Stimulated activated CD4-positive, alpha-beta T cell treated with anti-CD3 and anti-CD28 coated beads, Interleukin-2, amount 100 ng/mL, for 48 hours (primary cell): ENCODE measurements at regions not wholly inside any gene's neighbourhood (a gene's known extent, or its start where the extent isn't known, plus 50 kb on each side); places are given as distances from the start of the nearest gene placed in this dataset.
"Not testable (repeated sequence)": the region's sequence is repeated elsewhere in the genome, so short reads cannot be mapped to it uniquely, and the experiment has no call there.

Experiments used
- DNase-seq, 2 donors: peaks; one replicate each; pipeline ENCODE4 v3.0.0-alpha.2; 2020

GRCh38 chr3:194028434-194029004 is 107.4 kb upstream of the HES1 start:
- DNase-seq, result no peak

DNA sequence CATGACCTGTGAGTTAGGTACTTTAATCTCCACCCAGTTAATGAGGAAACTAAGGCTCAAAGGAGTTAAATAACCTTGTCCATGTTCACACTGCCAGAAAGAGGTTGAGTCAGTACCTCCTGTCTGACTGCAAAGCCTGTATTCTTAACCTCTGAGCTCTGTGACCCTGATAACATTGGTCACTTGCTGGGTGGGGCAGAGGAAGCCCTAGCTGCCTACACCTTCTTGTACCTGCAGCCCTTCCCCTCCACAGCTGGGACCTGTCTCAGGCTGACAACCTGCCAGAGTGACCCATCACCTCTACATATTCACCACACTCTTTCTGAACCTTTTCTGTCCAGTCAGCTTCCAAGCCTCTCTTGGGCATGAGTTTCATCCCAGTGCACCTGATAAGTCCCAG is 106.1 kb upstream of the HES1 start:
- DNase-seq, result no peak

- DNase-seq, result no peak
These were observed 105.6 kb upstream of the HES1 start for GRCh38 chr3:194030372-194030771.

- no peak for DNase-seq
These were observed 104.6 kb upstream of the HES1 start for GRCh38 chr3:194031349-194031748.

DNA sequence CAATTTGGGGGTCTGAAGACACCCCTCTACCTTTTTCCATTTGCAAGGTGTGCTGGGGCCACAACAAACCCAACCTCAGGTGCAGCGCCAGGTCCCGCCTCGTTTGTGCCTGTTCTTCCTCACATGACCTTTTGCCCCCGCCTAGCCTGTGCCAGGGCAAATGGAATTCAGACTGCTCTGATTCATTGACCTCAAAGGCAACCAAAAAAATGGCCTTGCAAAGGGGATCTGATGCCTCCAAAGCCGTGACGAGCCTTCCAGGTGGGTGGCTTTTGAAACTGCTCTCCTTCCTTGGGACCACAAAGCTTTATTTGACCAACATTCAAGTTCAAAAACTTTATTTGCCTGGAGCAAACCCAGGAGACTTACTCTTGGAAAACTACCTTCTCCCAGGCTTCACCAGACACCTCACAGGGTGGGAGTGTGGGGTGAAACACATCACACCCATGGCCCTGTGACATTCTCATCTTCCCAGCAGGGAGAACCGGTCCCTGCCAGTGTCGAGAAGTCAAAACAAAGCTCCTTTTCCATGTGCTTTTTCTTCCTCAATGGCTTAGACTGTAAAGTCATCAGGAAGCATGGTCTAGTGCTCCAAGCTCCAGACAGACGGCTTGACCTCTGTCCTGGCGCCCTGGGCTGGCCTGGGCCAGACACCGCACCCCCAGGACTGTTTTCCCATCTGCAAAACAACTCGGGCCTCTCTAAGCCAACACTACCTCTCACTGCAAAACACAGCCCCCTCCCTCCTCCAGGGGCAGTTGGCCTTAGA is 103.9 kb upstream of the HES1 start:
- DNase-seq, result no peak

GRCh38 chr3:194032828-194033435 is 103.0 kb upstream of the HES1 start:
- no peak for DNase-seq

GRCh38 chr3:194034346-194035336 is 101.3 kb upstream of the HES1 start:
- no peak for DNase-seq

- DNase-seq, result no peak
These were observed 100.4 kb upstream of the HES1 start for GRCh38 chr3:194035406-194036138.

- no peak for DNase-seq
These were observed 99.1 kb upstream of the HES1 start for GRCh38 chr3:194036842-194037241.

DNA sequence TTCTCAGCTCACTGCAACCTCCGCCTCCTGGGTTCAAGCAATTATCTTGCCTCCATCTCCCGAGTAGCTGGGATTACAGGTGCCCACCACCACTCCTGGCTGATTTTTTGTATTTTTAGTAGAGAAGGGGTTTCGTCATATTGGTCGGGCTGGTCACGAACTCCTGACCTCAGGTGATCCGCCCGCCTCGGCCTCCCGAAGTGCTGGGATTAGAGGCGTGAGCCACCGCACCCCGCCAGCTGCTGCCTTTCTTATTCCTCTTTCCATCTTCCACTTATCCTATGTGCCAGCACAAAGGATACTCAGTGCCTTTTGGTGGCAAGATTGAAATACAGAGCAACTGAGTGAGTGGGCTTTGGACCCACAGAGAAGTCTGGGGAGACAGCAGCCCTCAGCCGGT is 97.6 kb upstream of the HES1 start:
- DNase-seq, result not testable (repeated sequence)

DNA sequence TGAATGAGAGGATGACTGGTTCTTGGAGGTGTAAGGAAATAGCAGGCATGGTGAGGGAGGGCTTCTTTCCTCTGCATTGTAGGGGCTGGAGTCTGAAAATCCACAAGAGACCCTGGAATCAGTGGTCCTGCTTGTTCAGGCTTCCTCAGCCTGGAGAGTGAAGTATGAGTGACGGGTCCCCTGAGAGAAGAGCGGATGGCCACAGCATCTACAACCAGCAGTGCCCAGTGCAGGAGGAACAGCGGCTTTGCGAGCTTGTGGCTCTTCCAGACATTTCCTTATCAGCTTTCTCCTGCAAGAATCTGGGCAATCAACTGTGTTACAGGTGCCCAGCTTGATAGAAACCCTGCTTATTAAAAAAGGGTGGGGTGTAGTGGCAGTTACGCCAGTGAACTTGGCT is 97.0 kb upstream of the HES1 start:
- DNase-seq, result no peak

DNA sequence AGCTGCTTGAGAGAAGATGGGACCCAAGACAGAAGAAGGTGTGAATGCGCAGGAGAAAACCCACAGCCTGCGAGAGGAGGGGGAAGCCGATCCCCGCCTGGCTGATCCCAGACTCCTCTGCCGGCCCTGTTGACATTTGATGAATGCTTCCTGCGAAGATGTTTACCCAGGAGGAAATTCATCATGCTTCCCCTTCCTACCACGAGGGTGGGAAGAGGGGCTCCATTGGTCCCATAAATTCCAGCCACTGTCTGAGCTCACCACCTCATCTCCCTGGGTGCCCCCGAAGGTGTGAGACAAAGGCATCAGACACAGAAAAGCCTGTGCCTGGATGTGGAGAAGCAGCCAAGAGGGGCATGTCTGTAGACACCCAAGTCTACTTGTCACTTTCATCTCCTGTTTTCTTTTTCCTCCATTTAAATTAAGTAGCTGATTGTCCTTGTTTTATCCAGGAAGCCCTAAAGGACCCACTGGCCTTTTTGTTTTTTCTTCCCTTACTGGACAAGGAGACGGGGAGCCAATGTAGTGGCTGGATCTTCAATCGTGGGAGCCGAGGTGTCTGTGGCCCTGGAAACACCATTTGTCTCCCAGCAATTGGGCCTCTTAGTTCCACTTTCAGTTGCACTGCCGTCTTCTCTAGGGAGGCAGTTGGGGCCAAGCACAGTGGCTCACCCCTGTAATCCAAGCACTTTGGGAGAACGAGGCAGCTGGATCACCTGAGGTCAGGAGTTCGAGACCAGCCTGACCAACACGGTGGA is 95.3 kb upstream of the HES1 start:
- DNase-seq, result no peak

GRCh38 chr3:194042927-194043326 is 93.0 kb upstream of the HES1 start:
- no peak for DNase-seq

GRCh38 chr3:194043516-194043915 is 92.4 kb upstream of the HES1 start:
- no peak for DNase-seq

DNA sequence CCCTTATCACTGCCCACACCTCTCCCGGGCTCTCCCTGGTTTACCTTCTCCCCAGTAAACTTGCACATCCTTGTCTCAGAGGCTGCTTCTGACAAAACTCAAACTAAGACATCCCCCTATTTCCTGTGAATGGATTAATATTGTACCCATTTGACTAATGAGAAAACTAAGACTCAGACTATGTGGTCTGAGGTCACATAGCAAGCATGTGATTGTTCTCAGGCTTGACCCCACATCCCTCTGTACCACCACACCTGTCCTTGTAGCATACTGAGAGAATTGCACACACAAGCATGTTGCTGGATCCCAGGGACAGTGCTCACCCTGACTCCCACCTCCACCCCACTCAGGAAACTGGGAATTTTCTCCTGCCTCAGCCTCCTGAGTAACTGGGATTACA is 90.7 kb upstream of the HES1 start:
- no peak for DNase-seq

DNA sequence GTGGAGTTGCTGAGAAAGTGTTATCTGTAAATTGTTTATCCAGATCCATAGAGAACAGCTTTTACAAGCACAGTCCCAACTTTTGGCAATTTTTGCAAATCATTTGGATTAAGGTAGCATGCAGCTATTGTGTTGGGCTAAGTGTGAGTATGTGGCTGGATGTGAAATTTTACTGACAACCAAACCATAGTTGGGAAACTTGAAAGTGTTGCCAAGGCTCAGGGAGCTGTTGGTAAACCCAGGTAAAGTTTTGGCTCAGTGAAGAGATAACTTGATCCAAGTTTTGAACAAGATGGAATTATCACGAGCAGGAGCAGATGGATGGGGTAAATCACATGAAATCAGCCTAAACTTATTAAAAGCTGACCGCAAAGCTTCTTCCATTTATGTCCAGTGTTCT is 90.0 kb upstream of the HES1 start:
- no peak for DNase-seq

DNA sequence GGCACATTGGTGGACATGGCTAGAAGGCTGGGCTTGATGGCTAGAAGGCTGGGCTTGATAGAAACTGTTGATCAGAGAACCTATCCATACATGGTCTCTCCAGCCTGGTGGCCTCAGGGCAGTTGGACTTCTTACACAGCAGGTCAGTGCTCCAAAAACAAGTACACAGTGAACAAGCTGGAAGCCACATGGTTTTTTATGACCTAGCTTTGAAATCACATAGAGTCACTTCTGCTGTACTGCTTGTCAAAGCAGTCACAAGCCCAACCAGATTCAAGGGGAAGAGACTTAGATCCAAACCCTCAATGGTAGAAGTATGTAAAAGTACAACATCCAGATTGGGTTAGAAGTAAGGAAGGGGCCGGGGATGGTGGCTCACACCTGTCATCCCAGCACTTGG is 89.4 kb upstream of the HES1 start:
- no peak for DNase-seq

DNA sequence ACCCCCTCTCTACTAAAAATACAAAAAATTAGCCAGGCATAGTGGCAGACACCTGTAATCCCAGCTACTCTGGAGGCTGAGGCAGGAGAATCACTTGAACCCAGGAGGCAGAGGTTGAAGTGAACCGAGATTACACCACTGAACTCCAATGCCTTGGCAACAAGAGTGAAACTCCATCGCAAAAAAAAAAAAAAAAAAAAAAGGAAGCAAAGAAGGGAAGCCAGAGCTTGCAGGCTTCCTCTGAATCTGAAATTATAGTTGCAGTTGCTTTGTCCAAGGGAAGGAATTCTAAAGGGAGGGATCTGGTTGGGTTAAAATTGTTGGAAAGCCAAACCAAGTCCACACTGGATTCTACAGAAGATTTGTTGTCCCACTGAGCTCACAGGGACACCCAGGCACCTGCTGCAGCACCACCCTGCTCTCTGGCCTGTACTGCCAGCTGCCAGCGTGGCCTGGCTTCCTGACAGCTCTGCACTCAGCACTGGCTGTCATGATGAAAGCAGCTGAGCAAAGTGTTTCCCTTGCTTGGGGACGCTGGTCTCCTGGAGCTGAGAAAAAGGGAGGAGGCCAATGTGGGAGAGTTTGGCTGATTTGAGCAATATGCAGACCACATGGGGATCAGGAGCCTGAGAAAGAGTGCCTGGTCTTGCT is 88.8 kb upstream of the HES1 start:
- DNase-seq, result no peak

- no peak for DNase-seq
These were observed 86.6 kb upstream of the HES1 start for GRCh38 chr3:194049394-194049793.

- DNase-seq, result no peak
These were observed 85.1 kb upstream of the HES1 start for GRCh38 chr3:194050782-194051320.
